ENCODE measurements at regions not wholly inside any gene's neighbourhood (a gene's known extent, or its start where the extent isn't known, plus 50 kb on each side); places are given as distances from the start of the nearest gene placed in this dataset.

DNA sequence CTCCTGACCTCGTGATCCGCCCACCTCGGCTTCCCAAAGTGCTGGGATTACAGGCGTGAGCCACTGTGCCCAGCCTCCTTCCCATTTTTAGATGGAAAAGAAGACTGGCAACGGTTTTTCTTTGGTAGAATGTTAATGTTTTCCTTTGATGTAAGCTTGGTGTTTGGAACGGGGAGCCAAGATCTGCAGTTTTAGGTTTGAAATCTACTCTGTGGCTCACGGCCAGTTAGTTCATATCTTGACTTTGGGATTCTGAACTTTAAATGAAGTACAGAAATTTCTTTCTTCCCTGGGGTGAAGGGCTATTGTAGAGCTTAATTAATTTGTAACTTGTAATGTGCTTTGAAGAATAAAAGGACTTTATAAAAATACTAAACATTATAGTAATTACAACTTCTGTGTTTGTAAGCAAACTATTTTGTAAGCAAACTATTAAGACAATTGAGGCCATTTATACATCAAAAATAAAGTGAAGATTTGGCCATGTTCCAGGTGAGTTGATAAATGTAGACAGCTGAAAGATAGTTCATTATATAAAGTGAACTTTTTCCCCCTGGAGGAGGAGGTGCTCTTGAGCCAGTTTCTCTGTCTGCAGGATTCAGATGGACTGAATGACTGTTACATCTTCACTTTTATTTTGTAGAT is 117.1 kb upstream of the TUT7 start:
- CTCF ChIA-PET: no interaction called here

GRCh38 chr9:86470326-86470725 is 116.1 kb upstream of the TUT7 start:
- POLR2A ChIA-PET: no interaction called here
- CTCF ChIA-PET: no interaction called here

More for the DNA sequence above, 117.1 kb upstream of the TUT7 start:
- POLR2A ChIA-PET: no interaction called here

DNA sequence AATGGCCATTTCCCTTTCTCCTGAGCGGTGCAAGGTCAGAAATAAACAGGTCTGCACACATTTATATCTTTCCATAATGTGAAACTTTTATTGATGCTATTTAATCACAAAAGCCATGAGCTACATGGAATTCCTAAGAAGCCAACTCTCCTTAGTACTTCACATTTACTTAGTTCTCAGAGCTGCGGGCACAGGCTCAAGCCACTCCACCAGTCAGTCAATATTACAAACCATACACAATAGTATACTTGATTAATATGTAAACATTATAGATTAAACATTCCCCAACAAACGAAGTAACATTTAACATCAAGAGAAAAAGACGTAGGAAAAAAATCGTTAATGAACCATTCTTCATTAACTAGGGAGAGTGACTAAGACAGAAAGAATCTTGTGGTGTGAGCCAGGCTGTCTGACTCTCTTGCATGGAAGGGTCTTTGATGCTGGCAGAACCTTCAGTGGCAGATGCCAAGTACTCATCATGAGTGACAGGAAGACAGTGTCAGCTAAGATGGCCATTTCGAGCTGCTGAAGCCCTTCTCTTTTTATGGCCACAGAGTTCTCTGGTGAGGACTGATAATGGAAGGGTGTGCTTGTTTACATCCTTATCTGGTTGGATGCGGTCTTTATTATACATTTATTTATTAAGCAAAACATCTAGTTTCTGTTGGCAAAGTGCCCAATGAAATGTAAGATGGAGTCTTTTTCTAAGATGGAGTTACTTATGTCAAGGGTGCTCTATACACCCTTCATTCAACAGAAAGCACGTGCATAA is 115.5 kb upstream of the TUT7 start:
- ChIA-PET POLR2A (no interaction called here), CTCF (no interaction called here)

GRCh38 chr9:86464242-86464641 is 110.0 kb upstream of the TUT7 start:
- ChIA-PET CTCF (no interaction called here), POLR2A (no interaction called here)

DNA sequence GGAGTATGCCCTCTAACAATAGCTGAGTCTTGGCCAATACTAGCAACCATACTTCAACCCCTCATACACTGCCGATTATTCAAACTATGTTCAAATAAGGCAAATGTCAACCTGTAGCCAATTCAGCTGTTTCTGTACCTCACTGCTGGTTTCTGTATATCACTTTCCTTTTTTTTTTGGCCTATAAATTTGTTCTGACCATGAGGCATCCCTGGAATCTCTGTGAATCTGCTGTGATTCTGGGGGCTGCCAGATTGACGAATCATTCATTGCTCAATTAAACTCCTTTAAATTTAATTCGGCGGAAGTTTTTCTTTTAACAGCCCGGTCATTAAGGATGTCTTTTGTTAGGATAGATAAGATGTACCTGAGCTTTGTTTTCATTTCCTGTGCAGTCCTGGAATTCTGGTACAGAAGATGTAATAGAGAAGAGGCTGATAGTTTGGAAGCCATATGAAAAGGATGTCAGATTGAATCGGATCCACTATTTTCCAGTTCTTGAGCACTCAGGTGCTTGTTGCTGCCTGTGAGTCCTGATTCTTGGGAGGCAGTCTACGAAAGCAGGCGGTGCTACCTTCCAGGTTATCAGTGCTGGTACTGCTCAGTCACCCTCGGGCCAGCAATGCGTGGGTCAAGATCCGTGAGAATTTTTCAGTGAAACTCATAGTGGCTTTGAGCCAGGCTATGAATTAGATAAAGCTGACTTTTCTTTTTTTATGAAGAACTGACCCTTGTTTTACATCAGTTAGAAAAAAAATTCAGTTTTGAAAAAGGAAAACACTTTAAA is 106.2 kb upstream of the TUT7 start:
- ChIA-PET CTCF (no interaction called here), POLR2A (no interaction called here)

DNA sequence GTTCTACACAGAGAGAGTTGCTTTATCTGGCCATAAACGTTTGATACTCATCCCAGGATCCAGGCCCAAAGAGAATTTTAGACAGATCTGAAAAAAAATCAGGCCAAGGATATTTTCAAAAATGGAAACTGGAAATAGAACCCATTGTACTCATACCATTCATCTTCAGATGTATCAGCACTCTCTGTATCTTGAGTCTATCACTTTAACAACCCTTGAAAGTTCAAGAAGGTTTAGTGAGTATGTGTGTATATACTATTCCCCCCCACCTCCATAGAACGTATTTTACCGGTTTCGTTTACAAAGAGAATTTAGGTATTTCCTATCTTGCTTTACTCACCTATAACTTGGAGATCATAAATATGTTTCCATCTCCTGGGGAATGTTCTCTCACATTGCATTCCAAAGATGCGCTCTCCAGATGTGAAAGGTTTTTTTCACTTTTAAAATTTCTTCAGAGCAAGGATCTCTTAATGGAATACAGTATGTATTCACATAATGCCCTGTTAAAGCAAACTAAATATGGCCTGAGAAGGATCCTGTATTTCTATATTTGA is 105.5 kb upstream of the TUT7 start:
- CTCF ChIA-PET: no interaction called here

DNA sequence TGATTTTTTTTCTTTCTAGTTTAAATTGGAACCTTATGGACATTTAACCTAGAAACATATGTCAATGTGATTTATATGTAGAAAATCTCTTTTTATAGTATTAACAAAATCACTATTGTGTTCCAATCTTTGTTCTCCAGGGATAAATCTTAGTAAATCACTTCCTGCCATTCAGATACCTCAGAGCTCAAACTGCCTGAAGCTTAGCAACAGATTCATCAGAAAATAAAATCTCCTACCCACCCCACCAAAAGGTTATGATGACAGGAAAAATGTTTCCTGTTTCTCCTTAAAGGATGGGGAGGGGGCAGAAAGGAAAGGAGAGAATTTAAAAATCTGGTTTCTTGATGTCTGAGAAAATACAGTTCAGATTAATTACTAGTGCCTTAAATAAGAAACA is 105.0 kb upstream of the TUT7 start:
- CTCF ChIA-PET: no interaction called here
- POLR2A ChIA-PET: no interaction called here

More for the DNA sequence above, 105.5 kb upstream of the TUT7 start:
- POLR2A ChIA-PET: no interaction called here

- ChIA-PET POLR2A (no interaction called here), CTCF (no interaction called here)
These were observed 104.1 kb upstream of the TUT7 start for GRCh38 chr9:86458191-86458855.

- CTCF ChIA-PET: no interaction called here
- POLR2A ChIA-PET: no interaction called here
These were observed 102.2 kb upstream of the TUT7 start for GRCh38 chr9:86456416-86456815.

DNA sequence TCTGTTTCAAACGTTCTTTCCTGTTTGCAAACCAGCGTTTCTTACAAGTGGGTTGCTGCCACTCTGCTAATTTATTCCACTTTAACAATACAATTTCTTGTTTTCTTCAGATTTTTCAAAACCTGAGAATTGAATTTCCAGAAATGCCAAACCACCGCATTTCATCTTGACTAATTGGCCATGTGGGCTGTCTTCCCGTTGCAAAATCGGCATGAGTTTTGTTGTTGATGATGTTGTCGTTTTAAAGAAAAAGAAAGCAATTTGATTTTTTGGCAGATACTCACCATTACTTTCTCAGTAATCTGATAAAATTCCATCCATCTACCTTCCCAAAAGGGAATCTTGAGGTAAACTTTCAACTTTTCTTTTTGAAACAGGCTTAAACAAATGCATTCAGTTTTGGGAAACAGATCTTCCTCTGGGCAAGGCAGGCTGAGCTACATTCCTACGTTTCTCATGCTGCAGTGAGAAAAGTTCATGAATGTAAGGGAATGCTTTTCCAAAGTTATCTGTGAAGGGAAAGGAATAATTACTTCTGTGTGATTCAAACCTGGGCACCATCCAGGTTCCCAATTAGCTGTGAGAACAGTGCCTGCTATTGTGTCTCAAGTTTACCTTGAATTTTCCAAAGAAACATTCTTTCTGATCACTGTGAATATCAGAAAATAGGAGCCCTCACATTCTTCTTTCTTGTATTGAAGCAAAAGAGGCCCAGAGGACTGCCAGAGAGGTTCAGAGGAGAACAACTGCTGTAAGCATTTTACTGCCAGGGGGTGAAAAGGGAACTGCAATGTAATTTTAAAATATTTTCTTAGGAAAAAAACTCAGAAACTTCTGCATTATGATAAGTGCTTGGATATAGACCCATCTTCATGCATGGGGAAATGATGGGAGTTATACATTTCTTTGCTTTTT is 100.7 kb upstream of the TUT7 start:
- ChIA-PET CTCF (no interaction called here), POLR2A (no interaction called here)

- CTCF ChIA-PET: no interaction called here
- POLR2A ChIA-PET: no interaction called here
These were observed 98.1 kb upstream of the TUT7 start for GRCh38 chr9:86452201-86452828.

DNA sequence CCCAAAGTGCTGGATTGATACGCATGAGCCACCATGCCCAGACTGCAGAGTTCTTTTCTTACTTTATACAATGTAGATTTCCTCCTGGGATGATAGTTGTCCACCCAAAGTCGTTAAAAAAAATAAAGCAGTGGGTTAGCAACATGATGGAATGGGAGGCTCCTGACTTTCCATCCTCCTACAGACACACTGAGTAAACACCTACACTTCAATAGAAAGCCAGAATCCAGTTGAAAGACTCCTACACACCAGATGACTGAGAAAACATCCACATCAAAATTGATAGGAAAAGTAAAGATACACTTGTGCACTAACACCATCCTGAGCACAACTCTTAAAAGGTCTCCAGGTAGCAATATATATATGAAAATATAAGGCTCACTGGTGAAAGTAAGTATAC is 95.0 kb upstream of the TUT7 start:
- POLR2A ChIA-PET: no interaction called here
- CTCF ChIA-PET: no interaction called here

- POLR2A ChIA-PET: no interaction called here
- CTCF ChIA-PET: no interaction called here
These were observed 91.5 kb upstream of the TUT7 start for GRCh38 chr9:86445671-86446070.

GRCh38 chr9:86443992-86444391 is 89.8 kb upstream of the TUT7 start:
- ChIA-PET CTCF (no interaction called here), POLR2A (no interaction called here)

DNA sequence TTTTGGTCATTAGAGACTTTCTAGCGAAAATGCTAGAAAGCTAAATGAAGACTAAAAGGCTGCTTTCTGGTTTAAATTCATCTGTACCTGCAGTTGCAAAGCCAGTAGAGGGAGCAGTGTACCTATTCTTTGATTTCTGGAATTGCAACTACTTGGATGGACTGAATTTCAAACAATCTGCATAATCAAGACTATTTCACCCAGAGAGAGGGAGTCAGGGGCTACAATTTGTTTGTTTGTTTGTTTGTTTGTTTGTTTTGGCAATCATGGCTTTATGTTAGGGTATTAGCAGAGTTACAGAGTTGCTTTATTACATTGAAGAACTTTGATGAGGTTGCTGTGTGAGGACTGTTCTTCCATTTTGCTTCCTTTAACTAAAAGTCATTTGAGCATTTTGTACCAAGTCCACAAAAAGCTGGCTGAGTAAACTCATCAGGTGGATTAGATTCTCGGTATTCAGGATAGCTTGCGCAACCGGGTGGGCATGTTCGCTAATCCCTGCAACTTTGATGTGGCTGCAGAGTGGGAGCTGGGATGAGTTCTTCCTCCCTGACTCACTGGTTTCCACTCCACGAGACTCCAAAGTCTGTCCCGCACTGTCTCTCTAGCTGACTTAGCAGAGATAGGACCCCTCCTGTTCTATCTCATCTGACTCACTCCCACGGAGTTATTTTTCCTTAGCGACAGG is 80.0 kb upstream of the TUT7 start:
- ChIA-PET POLR2A (no interaction called here), CTCF (interaction anchor here (0.6 to 1.6 kb wide), 2 partner anchors 16 to 19 kb away, joined by 3 to 5 read pairs; no protein-coding TSS in a partner anchor)

GRCh38 chr9:86424251-86424891 is 70.2 kb upstream of the TUT7 start:
- ChIA-PET CTCF (interaction anchor here (2.4 kb wide), 1 partner anchor 10 kb away, joined by 5 read pairs; no protein-coding TSS in a partner anchor), POLR2A (no interaction called here)

Data from activated CD8-positive, alpha-beta memory T cell treated with anti-CD3 and anti-CD28 coated beads for 36 hours (primary cell).